Dermis microvascular lymphatic vessel endothelial cell (primary cell): ENCODE measurements at regions not wholly inside any gene's neighbourhood (a gene's known extent, or its start where the extent isn't known, plus 50 kb on each side); places are given as distances from the start of the nearest gene placed in this dataset.

Experiments used
- DNase-seq, 2 donors: peaks; one replicate each; pipeline versions ENCODE4 v3.0.0 to v3.0.0-alpha.2; 2010; ENCODE audit warnings: low read depth in 2 of 2

DNA sequence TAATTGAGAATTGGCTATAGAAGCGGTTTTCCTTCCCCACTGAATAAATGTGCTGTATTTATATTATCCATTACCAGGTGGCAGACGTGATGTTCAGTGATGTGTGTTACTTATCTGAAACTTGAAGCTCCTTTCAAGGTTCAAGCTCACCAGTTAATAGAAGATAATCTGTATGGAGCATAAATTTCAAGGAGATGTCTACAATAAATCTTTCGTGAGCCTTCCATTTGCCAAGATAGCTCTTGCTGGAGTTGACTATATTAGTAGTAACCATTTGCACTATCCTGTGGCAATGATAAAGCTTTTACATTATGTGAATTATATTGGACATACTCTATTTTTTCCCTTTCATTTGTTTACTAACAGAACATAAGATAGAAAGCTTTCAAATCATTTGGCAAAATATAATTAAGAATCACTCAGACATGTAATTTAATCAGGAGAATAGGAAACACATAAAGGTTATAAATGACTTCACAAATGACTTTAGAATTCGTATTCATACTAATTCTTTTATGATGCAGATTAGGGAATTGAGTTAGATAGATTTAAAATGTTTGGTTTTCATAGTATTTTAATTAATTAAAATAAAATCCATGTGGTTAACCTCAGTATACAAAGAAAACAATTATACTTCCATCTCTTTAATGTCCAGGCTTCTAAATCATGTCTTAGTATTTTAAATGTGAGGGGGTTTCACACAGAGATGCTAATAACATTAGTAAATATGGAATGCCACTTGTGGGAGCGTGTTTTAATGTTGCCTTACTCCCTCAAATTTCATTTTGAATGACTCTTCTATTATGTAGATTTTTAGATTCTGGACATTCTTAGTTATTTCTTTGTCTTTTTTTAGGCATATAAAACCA lies 664.4 kb upstream of the CDH8 start:
- DNase-seq: no peak

DNA sequence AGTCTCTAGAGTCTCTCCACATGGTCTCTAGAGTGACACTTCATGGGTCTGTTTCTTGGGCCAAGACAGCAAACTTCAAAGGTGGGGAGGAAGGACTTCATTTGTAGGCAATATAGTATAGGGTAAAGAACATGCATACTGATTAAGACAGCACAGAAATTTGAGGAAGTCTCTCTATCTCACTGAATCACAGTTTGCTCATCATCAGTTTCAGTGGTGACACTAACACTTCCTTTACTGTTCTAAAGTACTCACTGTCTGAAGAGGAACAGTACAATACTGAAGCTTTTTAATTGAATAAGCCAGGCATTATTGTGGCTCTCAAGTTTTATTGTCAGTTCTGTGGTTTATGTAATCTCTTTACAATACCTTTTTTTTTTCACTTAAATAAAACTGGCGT lies 656.4 kb upstream of the CDH8 start:
- no peak for DNase-seq

DNA sequence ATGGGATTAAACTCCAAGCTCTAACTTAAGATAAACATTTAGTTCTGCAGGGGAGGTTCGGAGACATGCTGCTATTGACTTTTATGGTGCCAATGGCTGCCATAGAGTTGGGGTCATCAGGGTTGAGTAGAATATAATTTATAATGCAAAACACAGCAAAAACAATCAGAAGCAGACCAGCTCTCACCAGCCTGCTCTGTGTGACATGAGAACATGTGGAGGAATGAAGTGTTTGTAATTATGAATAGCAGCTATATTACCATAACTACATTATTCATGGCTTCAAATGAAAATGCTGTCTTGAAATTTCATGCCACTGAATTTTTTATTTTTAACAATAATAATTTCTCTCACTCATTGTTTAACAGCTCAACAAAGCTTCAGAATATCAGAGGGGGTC lies 645.6 kb upstream of the CDH8 start:
- no peak for DNase-seq

DNA sequence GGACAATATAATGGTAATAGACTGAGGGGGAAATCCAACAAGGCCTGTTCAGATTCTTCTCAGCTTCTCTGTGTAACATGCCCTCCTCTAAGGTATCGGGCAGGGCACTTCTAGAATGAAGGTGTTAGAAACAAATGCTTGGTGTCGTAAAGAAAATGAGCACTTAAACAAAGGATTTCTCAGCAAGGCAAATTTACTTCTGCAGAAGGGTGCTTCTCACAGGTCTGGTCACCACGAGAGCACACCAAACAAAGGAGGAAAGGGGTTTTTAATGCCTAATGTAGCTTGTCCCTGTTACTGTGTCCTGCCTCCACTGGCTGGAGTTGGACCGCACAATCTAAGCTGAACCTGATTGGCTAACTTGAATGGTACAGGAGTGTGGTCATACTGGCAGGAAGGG lies 642.6 kb upstream of the CDH8 start:
- no peak for DNase-seq

DNA sequence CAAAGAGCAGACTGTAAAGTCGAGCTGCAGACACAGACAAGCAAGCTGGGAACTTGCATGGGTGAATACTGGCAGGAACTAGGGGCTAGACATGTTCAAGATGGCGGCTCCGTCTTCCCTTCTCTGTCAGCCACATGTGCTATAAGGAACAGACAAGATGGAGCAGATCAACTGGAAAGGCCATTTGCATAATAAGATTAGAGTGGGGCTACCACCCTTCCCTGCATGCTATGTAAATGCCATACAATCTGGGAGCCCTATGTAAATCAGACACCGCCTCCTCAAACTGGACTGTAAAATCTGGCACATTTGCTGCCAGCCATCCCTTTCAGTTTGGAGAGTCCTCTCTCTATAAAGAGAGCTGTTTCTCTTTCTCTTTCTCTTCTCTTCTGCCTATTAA lies 640.1 kb upstream of the CDH8 start:
- no peak for DNase-seq

DNA sequence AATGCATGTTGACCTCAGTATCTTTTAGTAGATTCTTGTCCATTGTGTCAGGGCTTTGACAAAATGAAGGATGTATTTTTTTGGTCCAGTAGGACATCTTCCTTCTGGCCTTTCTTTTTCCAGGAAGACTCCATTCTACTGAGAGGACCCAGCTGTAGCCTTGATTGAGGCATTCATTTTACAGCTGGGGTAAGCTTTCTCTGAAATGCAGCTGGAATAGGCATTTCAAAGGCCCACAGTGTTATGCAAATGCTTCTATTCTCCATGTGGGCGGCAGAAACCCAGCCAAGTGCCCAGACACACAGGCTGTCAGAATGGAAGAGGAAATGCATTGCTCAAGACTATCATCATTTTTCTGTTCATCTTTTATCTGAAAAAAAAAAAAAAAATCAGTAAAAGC lies 629.0 kb upstream of the CDH8 start:
- DNase-seq: no peak

DNA sequence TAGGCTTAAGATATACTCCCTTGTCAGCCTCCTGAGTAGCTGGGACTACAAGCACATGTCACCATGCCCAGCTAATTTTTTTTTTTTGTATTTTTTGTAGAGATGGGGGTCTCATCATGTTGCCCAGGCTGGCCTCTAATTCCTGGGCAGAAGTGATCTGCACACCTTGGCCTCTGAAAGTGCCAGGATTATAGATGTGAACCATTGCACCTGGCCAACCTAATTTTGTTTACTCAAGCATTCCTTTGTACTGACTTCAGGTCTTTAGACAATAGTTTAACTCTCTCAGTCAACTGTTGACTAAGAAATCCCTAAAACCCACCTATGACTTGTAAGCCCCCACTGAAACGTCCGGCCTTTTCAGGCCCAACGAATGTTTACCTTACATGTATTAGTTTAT lies 628.3 kb upstream of the CDH8 start:
- DNase-seq: no peak

DNA sequence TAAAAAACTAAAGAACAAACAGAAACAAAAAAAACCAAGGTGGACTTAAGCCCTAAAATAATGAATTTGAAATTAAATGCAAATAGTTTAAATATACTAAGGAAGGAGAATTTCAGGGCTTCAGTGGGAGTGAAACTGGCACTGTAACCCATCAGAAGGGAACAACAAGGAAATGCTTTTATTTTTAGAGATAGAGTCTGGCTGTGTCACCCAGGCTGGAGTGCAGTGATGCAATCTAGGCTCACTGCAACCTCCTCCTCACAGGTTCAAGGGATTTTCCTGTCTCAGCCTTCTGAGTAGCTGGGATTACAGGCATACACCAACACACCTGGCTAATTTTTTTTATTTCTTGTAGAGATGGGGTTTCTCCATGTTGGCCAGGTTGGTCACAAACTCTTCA lies 625.2 kb upstream of the CDH8 start:
- no peak for DNase-seq

DNA sequence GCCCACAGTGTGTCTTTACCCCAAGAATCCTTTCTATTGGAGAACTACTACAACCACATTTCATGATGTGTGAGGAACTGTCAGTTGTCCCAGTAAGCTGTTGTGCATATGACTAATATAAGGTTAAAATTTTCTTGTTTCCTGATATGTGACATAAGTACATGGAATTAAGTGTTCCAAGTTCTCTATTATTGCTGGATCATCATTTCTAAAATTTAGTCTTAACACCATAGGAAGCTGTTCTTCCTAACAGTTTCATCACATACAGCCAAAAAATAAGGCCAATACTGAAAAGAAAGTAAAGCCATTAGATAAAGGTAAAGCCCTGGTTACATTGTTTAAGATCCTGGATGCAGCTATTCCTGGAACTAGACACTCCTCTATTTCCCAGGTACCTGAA lies 620.9 kb upstream of the CDH8 start:
- no peak for DNase-seq

DNA sequence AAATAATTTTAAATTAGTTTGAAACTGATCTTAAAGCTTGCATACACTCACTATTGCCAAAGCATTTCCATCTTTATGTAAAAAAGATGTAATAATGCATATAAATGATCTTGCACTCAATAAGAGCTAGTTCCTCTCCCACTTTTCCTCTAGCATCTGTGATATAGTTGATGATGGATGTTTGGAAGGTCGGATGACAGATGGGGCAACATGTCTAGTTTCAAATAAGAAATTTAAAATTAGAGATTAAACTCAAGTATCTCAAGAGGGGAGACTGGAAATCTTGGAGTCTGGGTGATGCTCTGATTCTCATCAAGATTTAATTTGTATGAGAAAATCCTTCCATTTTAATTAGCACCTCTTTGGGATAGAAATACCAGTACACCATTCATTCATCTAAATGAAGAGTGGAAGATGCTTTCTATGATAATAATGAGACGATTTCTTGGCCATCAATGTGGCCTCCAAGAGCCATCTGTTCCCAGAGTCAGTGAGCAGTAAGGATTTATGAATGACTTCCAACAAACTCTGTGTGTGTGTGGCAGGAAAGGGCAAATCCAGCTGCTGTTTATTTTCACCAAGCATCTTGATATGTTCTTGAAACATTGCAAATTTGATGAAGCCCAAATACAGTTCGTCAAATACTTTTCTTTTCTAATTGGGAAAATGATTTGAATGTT lies 616.3 kb upstream of the CDH8 start:
- no peak for DNase-seq

DNA sequence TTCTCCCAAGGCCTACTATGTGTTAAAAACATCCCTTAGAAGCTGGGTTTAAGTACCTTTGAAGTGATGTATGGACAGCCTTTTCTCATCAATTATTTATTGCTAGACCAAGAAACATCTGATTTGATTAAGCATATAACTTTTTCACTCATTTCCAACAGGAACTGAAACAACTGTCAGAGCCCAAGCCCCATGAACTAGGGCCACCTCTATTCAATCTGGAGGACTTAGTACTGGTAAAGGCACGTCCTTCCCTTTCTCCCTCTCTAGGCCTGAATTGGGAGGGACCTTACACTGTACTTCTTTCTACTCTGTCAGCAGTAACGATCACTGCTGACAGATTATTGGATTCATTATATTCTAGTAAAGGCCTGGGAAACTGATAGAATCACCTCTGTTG lies 612.0 kb upstream of the CDH8 start:
- no peak for DNase-seq

DNA sequence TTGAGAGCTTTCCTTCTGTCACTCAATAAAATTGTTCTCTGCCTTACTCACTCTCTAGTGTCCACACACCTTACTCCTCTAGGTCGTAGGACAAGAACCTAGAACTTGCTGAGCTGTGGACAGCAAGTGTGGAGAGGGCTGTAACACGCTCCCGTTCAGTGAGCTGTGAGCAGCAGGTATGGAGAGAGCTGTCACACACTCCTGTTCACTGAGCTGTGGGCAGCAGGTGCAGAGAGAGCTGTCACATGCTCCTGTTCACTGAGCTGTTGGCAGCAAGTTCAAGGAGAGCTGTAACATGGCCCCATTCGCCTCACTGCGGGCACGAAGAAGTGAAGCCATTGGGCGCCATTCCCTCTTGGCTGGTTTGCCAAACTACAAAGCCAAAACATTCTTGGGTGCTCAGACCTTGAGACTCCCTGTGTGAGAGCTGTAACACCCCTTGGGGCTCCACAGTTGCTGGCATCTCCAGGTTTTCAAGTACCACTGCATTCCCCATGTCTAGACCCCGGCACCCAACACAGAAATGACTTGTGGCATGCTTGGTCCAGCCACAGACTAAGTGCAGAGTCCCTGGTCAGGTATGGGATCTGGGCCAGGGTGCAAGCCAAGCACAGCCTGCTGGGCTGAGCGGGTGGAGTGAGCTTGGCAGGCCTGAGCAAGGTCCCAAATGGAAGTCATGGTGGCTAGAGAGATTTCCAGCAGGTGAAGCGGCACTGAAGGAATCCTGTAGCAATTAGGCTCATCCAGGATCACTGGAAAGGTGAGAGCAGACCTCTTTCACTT lies 608.0 kb upstream of the CDH8 start:
- no peak for DNase-seq

DNA sequence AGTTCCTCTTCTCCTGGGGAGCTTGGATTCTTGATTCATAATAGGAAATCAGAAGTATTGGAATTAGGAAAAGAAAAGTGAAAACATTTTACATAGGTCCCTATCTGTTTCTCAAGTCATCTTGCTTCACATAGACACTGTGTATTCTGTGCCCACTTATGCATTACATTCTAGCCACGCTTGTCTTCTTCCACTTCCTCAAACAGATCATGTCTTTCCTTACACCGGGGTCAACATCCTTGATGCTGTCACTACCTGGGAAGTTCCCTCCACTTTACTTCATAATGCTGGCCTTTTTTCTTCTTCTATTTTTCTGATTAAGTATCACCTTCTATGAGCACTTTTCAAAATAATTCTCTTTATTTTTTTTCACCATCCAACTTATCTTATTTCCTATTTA lies 606.4 kb upstream of the CDH8 start:
- no peak for DNase-seq

DNA sequence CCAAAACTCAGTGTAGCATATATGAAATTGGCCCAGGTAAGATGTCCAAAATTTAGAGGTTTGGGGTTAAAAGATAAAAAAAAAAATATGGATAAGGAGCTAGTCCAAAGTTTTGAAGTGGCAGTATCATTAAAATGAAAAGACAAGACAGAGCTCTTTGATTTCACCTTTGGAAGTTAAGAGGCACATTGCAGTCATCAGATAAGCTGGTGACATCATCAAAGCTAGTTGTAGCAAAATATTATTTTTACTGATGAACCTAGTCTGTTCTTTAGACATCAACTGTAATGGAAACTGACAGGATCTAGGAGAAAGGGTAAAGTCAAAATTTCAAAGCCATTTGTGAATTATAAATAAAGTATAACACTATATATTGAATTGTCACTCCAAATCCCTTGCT lies 603.7 kb upstream of the CDH8 start:
- DNase-seq: no peak

DNA sequence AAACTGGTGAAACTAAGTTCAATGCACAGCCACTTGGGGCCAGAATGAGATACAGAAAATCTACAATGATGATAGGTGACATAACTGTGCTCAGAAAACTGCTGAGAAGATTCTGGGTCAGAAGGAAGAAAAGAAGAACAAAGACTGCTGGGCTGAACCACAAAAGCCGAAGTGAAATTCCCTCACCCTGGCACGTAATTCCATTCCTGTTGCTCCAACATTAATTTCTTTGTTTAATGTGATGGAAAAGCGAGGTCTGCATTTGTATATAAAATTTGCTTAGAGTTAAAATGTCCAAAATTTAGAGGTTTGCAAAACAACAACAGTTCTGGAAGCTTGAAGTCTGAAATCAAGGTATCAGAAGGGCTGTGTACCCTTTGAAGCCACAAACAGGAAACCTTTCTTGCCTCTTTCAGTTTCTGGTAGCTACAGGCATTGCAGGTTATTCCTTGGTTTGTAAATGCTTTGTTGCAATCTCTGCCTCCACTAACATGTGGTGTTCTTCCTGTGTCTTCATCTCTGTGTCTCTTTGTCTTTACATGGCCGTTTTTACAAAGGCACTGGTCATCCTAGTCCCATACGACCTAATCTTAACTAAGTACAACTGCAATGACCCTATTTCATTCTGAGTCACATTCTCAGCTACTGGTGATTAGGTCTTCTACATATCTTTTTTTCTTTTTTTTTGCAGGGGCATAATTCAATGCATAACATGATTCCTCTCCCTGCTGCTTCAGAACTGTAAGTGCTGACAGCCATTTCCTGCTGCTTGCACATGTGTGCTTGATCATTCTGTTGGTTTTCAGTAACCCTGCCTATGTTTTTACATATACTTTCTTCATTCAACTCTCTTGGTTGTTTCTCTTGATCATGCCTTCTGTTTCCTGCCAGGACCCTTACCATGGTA lies 603.0 kb upstream of the CDH8 start:
- no peak for DNase-seq

DNA sequence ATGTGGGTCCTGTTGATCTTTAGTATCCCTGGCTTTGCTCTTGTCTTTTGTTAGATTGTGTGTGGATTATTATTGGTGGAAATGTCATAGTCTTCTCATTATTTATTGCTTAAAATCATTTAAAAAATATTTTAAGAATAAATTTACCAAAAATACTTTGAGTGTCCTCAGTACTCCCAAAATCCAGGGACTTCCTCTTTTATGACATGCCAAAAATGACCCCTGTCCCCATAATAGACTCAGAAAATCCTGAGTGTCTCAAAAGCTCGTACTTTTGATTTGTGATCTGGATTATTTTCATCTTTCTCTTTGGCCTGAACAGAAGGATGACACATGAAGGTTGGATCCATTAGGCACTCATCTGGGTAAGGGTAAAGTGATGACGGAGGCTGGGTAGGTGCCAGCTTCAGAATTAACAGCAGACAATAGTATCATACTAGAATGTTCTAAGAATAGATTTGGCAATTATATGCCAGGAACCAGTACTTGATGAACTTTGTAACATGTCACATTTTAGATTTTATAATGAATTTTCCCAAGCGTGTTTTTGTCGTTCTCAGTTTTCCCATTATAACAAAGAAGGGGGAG lies 602.2 kb upstream of the CDH8 start:
- DNase-seq: peak in 1 of 2 donors; percentile 0

DNA sequence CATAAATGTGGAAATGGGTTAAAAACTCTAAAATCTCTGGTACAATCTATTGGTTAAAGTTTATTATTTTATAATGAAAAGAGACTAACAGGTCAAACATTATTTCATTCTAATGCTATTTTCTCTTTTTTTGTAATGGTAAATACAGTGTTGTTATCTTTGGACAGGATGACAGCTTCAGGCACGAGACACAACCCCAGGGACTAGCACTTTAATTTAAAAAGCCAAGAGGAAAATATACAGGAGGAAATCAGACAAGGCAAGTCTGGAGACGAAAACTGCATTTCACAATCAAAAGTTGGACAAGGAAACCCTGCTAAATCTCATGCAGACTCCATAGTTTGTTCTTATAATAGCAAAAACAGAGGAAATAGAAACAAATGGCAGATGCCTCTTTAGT lies 589.1 kb upstream of the CDH8 start:
- no peak for DNase-seq

DNA sequence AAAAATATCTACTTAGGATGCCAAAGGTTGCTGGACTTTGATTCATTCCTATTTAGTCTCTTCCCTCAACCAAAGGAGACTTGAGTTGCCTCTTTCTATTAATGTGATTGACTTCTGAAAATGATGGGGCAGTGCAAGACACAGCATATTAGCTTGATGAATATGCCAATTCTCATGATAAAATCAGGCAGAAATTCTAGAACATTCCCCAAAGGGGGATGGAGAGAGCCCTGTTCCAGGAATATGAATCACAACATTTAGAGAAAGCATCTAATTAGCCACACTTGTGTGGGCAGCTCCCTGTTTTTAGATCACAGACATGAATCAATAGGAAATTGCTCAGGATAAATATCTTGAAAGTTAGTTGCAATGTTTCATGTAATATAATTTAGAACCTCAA lies 584.0 kb upstream of the CDH8 start:
- DNase-seq: no peak

DNA sequence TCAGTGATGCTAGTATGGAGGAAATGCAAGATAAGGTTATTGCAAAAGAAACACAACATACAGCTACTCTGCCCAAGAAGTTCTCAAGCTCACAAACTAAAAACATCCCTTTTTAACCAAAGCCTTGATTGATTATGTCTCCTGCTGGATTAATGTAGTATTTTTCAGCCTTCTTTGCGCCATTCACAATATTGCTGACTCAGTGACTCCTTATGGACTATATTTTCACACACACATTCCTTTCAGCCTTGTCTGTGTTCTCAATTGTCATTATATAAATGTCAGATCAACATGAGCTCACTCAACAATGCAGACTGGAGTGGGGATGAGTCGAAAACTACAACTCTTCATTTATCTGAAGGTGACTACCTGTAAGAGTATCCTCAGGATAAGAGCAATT lies 579.3 kb upstream of the CDH8 start:
- DNase-seq: no peak

DNA sequence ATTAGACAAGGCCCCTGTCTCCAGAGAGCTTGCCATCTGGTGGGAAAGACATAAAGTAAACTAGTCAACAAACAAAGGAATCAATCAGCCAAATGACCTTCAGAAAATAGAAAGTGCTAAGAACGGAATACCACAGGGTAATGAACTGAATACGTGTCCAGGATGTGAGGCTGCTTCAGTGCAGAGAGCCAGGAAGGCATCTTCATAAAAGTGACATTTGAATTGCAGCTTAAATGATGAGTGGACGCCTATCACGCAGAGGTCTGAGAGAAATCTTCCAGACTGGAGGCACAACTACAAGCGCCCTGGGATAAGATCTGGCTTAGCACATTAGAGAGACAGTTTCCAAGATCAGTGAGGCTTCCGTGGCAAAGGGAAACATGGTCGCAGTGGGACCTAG lies 574.1 kb upstream of the CDH8 start:
- DNase-seq: no peak

DNA sequence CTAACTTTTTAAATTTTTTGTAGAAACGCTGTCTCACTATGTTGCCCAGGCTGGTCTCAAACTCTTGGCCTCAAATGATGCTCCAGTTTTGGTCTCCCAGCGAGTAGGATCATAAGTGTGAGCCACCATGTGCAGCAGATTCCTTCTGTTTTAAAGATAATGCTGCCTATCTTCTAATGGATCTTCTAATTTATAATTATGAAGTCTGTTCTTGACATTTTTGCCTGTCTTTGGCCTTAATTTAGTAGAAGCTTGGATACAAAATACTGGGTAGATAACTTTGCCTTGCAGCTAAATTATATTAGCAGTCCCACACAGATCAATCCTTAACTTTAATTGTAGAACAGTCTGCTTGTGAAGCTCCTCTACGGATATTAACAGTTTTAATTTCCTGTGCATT lies 566.6 kb upstream of the CDH8 start:
- no peak for DNase-seq
